OCI-LY7 (cell line): ENCODE measurements at regions not wholly inside any gene's neighbourhood (a gene's known extent, or its start where the extent isn't known, plus 50 kb on each side); places are given as distances from the start of the nearest gene placed in this dataset.

Experiments used
- BruUV-seq: library from RNA; stranded (reverse); fragments of 400-500 nt; replicated peaks from 2 replicates; lab custom pipeline; 2021; lab: Mats Ljungman, UMichigan
- CTCF ChIA-PET: fragments of 300-600 bp; sonication (Branson Sonifier 250); formaldehyde crosslinking; loops from one replicate; lab custom pipeline; 2022; ENCODE audit warnings: antibody characterized with exemption; ENCODE audit not compliant: unreplicated experiment; lab: Charles Lee
- POLR2A ChIA-PET: fragments of 300-600 bp; sonication (Branson Sonifier 250); formaldehyde crosslinking; loops from one replicate; lab custom pipeline; 2022; ENCODE audit warnings: antibody characterized with exemption; lab: Charles Lee
- DNase-seq: peaks from one replicate; pipeline ENCODE4 v3.0.0-alpha.2; 2015; ENCODE audit warnings: low spot score
- H2AFZ ChIP-seq: fragments of 200-600 bp; sonication (generic), shearing (Covaris generic); 2 replicates; pipeline ENCODE4 v1.6.1; 2014; ENCODE audit warnings: mild to moderate bottlenecking, antibody characterized with exemption, low read length, moderate library complexity
- H3K27ac ChIP-seq: fragments of 200-600 bp; sonication (generic); 2 replicates; pipeline ENCODE4 v1.5.1; 2014; ENCODE audit warnings: mixed run types, low read depth, mild to moderate bottlenecking, moderate library complexity, low read length, inconsistent platforms; ENCODE audit not compliant: poor library complexity, severe bottlenecking
- H3K36me3 ChIP-seq: fragments of 200-600 bp; sonication (generic); 2 replicates; pipeline ENCODE4 v1.6.1; 2014; ENCODE audit warnings: mild to moderate bottlenecking, antibody characterized with exemption, low read length, moderate library complexity, mixed read lengths; ENCODE audit not compliant: insufficient read depth
- H3K4me1 ChIP-seq: fragments of 200-600 bp; sonication (generic); 2 replicates; pipeline ENCODE4 v1.5.1; 2014; ENCODE audit warnings: mild to moderate bottlenecking, low read length; ENCODE audit not compliant: insufficient read depth, poor library complexity, severe bottlenecking
- H3K4me2 ChIP-seq: fragments of 200-600 bp; sonication (generic); 2 replicates; pipeline ENCODE4 v1.6.1; 2014; ENCODE audit warnings: mild to moderate bottlenecking, low read length
- H3K4me3 ChIP-seq: fragments of 200-600 bp; sonication (generic); 2 replicates; pipeline ENCODE4 v1.5.1; 2014; ENCODE audit warnings: mild to moderate bottlenecking, low read depth, low read length; ENCODE audit not compliant: poor library complexity, severe bottlenecking
- H3K79me2 ChIP-seq: fragments of 200-600 bp; sonication (generic); 2 replicates; pipeline ENCODE4 v1.6.1; 2016; ENCODE audit warnings: low read depth, mild to moderate bottlenecking, low read length, moderate library complexity, mixed read lengths; ENCODE audit not compliant: insufficient read depth
- H3K9me2 ChIP-seq: fragments of 200-600 bp; sonication (generic); 2 replicates; pipeline ENCODE4 v1.6.1; 2016; ENCODE audit warnings: mild to moderate bottlenecking, low read length, mixed read lengths; ENCODE audit not compliant: insufficient read depth
- H3K9me3 ChIP-seq: fragments of 200-600 bp; sonication (generic); 2 replicates; pipeline ENCODE4 v1.6.1; 2014; ENCODE audit warnings: mild to moderate bottlenecking, mixed run types, low read length, mixed read lengths
- H4K20me1 ChIP-seq: fragments of 200-600 bp; sonication (generic); 2 replicates; pipeline ENCODE4 v1.6.1; 2014; ENCODE audit warnings: mild to moderate bottlenecking, antibody characterized with exemption, low read length, moderate library complexity, mixed read lengths; ENCODE audit not compliant: insufficient read depth
- CTCF ChIP-seq: fragments of 200-600 bp; sonication (generic); conservative IDR thresholded peaks from 2 replicates; pipeline ENCODE4 v1.5.1; 2014; ENCODE audit warnings: mild to moderate bottlenecking, antibody characterized with exemption, low read length, moderate library complexity, mixed read lengths
- EZH2phosphoT487 ChIP-seq: fragments of 200-600 bp; sonication (generic); IDR thresholded peaks from 2 replicates; pipeline ENCODE4 v1.6.1; 2018; ENCODE audit warnings: low read depth, borderline replicate concordance, mild to moderate bottlenecking, mixed run types, antibody characterized with exemption, low read length, moderate library complexity, mixed read lengths
- intact Hi-C: fragments of 100-400 bp; cut with micrococcal nuclease; formaldehyde crosslinking; loops from one replicate; pipeline ENCODE4 v1.10.0; 2022; ENCODE audit not compliant: unreplicated experiment

GRCh38 chr4:151606061-151606460, 154.7 kb downstream of the GATB start:
- Histone ChIP-seq H3K4me3 (no peak overlapping the region), H3K4me1 (no peaks in the 10 kb centered on the region), H3K9me2 (no peaks in the 10 kb centered on the region), H2AFZ (no peak overlapping the region), H3K4me2 (no peak overlapping the region), H3K9me3 (no peaks in the 10 kb centered on the region), H3K27ac (no peak overlapping the region), H4K20me1 (no peaks in the 10 kb centered on the region), H3K36me3 (no peaks in the 10 kb centered on the region), H3K79me2 (no peaks in the 10 kb centered on the region)
- intact Hi-C loops = no loop called here
- ChIA-PET CTCF (no interaction called here), POLR2A (interaction anchor here (0.5 to 0.9 kb wide), 3 partner anchors 9 to 80 kb away, joined by 3 to 4 read pairs (median 3); no protein-coding TSS in a partner anchor)
- TF ChIP-seq EZH2phosphoT487 (no peak), CTCF (no peak)
- no TSS peak for BruUV-seq
- no peak for DNase-seq

- H3K79me2 ChIP-seq = no peaks in the 10 kb centered on the region
- H3K27ac ChIP-seq = no peak overlapping the region
- BruUV-seq = no TSS peak
- no peaks in the 10 kb centered on the region for H3K9me2 ChIP-seq
- no peak overlapping the region for H2AFZ ChIP-seq
- H3K4me2 ChIP-seq = no peak overlapping the region
- intact Hi-C loops = loop anchor here (5.0 kb wide), 2 partner anchors 333 to 493 kb away; partner anchors contain the start of gene PRSS48
- CTCF ChIA-PET = no interaction called here
- H4K20me1 ChIP-seq = no peaks in the 10 kb centered on the region
- H3K36me3 ChIP-seq = no peaks in the 10 kb centered on the region
- no peak for DNase-seq
- no peak overlapping the region for H3K4me3 ChIP-seq
- no peaks in the 10 kb centered on the region for H3K4me1 ChIP-seq
- no peaks in the 10 kb centered on the region for H3K9me3 ChIP-seq
- TF ChIP-seq CTCF = no peak
- TF ChIP-seq EZH2phosphoT487 = no peak
- POLR2A ChIA-PET = no interaction called here
Observed at GRCh38 chr4:151610229-151610628, 150.6 kb downstream of the GATB start.

GRCh38 chr4:151611960-151612359, 148.8 kb downstream of the GATB start:
- Histone ChIP-seq H3K9me2 (no peaks in the 10 kb centered on the region), H3K36me3 (no peaks in the 10 kb centered on the region), H4K20me1 (no peaks in the 10 kb centered on the region), H3K4me1 (no peaks in the 10 kb centered on the region), H3K9me3 (no peaks in the 10 kb centered on the region), H3K4me2 (no peak overlapping the region), H3K4me3 (no peak overlapping the region), H3K79me2 (no peaks in the 10 kb centered on the region), H3K27ac (no peak overlapping the region), H2AFZ (no peak overlapping the region)
- no TSS peak for BruUV-seq
- CTCF ChIA-PET = no interaction called here
- no peak for DNase-seq
- POLR2A ChIA-PET = interaction anchor here (1.0 kb wide), 1 partner anchor 66 kb away, joined by 3 read pairs; no protein-coding TSS in a partner anchor
- TF ChIP-seq EZH2phosphoT487 (no peak), CTCF (no peak)
- intact Hi-C loops = loop anchor here (2.0 to 5.0 kb wide), 3 partner anchors 249 to 495 kb away; partner anchors contain the start of gene PRSS48
